Esophagus muscularis mucosa (tissue), 4 donors: ENCODE measurements at regions not wholly inside any gene's neighbourhood (a gene's known extent, or its start where the extent isn't known, plus 50 kb on each side); places are given as distances from the start of the nearest gene placed in this dataset.

ENCODE experiments used
- EP300 ChIP-seq: sonication (generic); formaldehyde crosslinking; IDR thresholded peaks from one replicate; pipeline ENCODE4 v1.6.1; 2017; ENCODE audit warnings: antibody characterized with exemption
- POLR2A ChIP-seq: fragments of 450-650 bp; IDR thresholded peaks from one replicate; pipeline ENCODE4 v1.6.1; 2017; ENCODE audit warnings: antibody characterized with exemption, moderate library complexity, mild to moderate bottlenecking, low read depth
- POLR2AphosphoS5 ChIP-seq, 2 donors: sonication (generic); formaldehyde crosslinking; IDR thresholded peaks; one replicate each; pipeline ENCODE4 v1.6.1; 2017; ENCODE audit warnings: antibody characterized with exemption in 2 of 2
- TF ChIP-seq, protein P1 (sequence below), 3 experiments: fragments of 200-600 bp in 2 of 3; fragments of 450-650 bp in 1 of 3; sonication (generic) in 2 of 3; IDR thresholded peaks; one replicate each; pipeline ENCODE4 v1.5.1; 2017 to 2019; ENCODE audit warnings: antibody characterized with exemption in 3 of 3, mild to moderate bottlenecking in 2 of 3, moderate library complexity in 1 of 3

DNA sequence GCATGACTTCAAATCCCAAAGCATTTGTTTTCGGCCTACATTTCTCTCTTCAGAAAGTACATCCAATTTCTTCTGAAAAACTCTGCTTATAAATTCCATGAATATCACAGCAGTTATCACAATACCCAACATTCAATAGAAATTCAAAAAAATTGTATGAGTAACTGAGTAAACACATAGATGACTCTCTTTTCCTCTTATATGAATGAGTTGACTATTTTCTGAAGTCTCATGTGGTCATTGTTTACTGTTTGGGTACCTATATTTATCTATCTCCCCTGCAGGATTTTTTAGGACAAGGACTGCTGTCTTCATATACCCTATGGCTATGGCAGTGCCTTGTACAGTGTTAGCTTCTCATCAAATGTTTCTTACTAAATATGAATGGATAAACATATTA, 157.1 kb downstream of the HTR1A start:
- TF ChIP-seq, protein P1, sequence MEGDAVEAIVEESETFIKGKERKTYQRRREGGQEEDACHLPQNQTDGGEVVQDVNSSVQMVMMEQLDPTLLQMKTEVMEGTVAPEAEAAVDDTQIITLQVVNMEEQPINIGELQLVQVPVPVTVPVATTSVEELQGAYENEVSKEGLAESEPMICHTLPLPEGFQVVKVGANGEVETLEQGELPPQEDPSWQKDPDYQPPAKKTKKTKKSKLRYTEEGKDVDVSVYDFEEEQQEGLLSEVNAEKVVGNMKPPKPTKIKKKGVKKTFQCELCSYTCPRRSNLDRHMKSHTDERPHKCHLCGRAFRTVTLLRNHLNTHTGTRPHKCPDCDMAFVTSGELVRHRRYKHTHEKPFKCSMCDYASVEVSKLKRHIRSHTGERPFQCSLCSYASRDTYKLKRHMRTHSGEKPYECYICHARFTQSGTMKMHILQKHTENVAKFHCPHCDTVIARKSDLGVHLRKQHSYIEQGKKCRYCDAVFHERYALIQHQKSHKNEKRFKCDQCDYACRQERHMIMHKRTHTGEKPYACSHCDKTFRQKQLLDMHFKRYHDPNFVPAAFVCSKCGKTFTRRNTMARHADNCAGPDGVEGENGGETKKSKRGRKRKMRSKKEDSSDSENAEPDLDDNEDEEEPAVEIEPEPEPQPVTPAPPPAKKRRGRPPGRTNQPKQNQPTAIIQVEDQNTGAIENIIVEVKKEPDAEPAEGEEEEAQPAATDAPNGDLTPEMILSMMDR (IDR thresholded peaks at IDR 0.05), result no peak
- TF ChIP-seq POLR2A (no peak), POLR2AphosphoS5 (IDR thresholded peaks at IDR 0.05) (no peak), EP300 (no peak)
